ENCODE measurements at regions not wholly inside any gene's neighbourhood (a gene's known extent, or its start where the extent isn't known, plus 50 kb on each side); places are given as distances from the start of the nearest gene placed in this dataset.

GRCh38 chr2:7450833-7451190 is 533.6 kb downstream of the RNF144A start:
- TF ChIP-seq CTCF (IDR thresholded peaks at IDR 0.05) (no peak), POLR2A (IDR thresholded peaks at IDR 0.05) (no peak)

Measured in adrenal gland (tissue), 5 donors.